Common myeloid progenitor, CD34-positive (primary cell): ENCODE measurements at regions not wholly inside any gene's neighbourhood (a gene's known extent, or its start where the extent isn't known, plus 50 kb on each side); places are given as distances from the start of the nearest gene placed in this dataset.

Experiments
- CTCF ChIA-PET: fragments of 350-600 bp; sonication (Branson Sonifier 250); formaldehyde crosslinking; loops from one replicate; lab custom pipeline; 2021; ENCODE audit warnings: antibody characterized with exemption; lab: Charles Lee
- POLR2A ChIA-PET: fragments of 350-600 bp; sonication (Branson Sonifier 250); formaldehyde crosslinking; loops from one replicate; lab custom pipeline; 2021; ENCODE audit warnings: antibody characterized with exemption; lab: Charles Lee
- DNase-seq, 3 donors: peaks; one replicate each; pipeline versions ENCODE4 v3.0.0 to v3.0.0-alpha.2; 2013
- H3K27ac ChIP-seq, 2 experiments: 1 replicate in 1 of 2; 2 replicates in 1 of 2; pipeline ENCODE4 v1.7.0; 2013; ENCODE audit warnings: inconsistent platforms in 2 of 2, low read length in 2 of 2, mild to moderate bottlenecking in 2 of 2, low read depth in 1 of 2, moderate library complexity in 1 of 2; ENCODE audit not compliant: severe bottlenecking in 2 of 2, insufficient read depth in 1 of 2, poor library complexity in 1 of 2
- H3K27me3 ChIP-seq, 5 experiments: replicated peaks in 2 of 5; 1 replicate in 3 of 5; 2 replicates in 2 of 5; pipeline versions ENCODE4 v1.6.1 to v1.7.0; 2013; ENCODE audit warnings: low read length in 4 of 5, mild to moderate bottlenecking in 2 of 5, moderate library complexity in 2 of 5, inconsistent platforms in 1 of 5; ENCODE audit not compliant: insufficient read depth in 5 of 5, control insufficient read depth in 4 of 5
- H3K36me3 ChIP-seq, 4 experiments: 1 replicate in 2 of 4; 2 replicates in 2 of 4; pipeline versions ENCODE4 v1.6.1 to v1.7.0; 2013; ENCODE audit warnings: low read length in 3 of 4, control low read depth in 1 of 4, mild to moderate bottlenecking in 1 of 4; ENCODE audit not compliant: control insufficient read depth in 4 of 4, insufficient read depth in 4 of 4
- H3K4me1 ChIP-seq, 4 experiments: 1 replicate in 3 of 4; 2 replicates in 1 of 4; pipeline versions ENCODE4 v1.6.1 to v1.7.1; 2013; ENCODE audit warnings: low read length in 3 of 4, mild to moderate bottlenecking in 3 of 4, control low read depth in 1 of 4, inconsistent platforms in 1 of 4, moderate library complexity in 1 of 4; ENCODE audit not compliant: control insufficient read depth in 4 of 4, insufficient read depth in 4 of 4; ENCODE audit errors: control extremely low read depth in 1 of 4
- H3K4me3 ChIP-seq, 7 experiments: 1 replicate in 4 of 7; 2 replicates in 3 of 7; pipeline versions ENCODE4 v1.5.1 to v1.7.0; 2013; ENCODE audit warnings: mild to moderate bottlenecking in 7 of 7, low read length in 6 of 7, moderate library complexity in 6 of 7, inconsistent platforms in 2 of 7, low read depth in 2 of 7, control low read depth in 1 of 7; ENCODE audit not compliant: insufficient read depth in 4 of 7, control insufficient read depth in 1 of 7; ENCODE audit errors: extremely low read depth in 1 of 7
- H3K9me3 ChIP-seq, 5 experiments: 1 replicate in 4 of 5; 2 replicates in 1 of 5; pipeline versions ENCODE4 v1.6.1 to v1.7.1; 2013; ENCODE audit warnings: low read length in 4 of 5, mild to moderate bottlenecking in 2 of 5, inconsistent platforms in 1 of 5, low read depth in 1 of 5, moderate library complexity in 1 of 5; ENCODE audit not compliant: control insufficient read depth in 4 of 5, insufficient read depth in 2 of 5; ENCODE audit errors: control extremely low read depth in 1 of 5
- WGBS: methylation state at CpG from one replicate; pipeline ENCODE4 v1.1.5; 2013; ENCODE audit not compliant: insufficient coverage; 5-methylcytosine and 5-hydroxymethylcytosine counted together

GRCh38 chr15:94968133-94968532 lies 736.8 kb downstream of the MCTP2 start:
- H3K36me3 ChIP-seq = no peaks in the 10 kb centered on the region
- no peaks in the 10 kb centered on the region for H3K4me1 ChIP-seq
- CTCF ChIA-PET = no interaction called here
- POLR2A ChIA-PET = no interaction called here
- peaks cover 0 to 4% (median 0%) of the 10 kb centered on the region in 5 experiments for H3K9me3 ChIP-seq
- H3K27ac ChIP-seq = no peak overlapping the region
- H3K4me3 ChIP-seq = no peak overlapping the region
- no peak for DNase-seq
- WGBS = 95% methylated on average over 4 of the region's 5 CpGs
- no peaks in the 10 kb centered on the region for H3K27me3 ChIP-seq

GRCh38 chr15:94970096-94970495 lies 738.7 kb downstream of the MCTP2 start:
- DNase-seq = no peak
- ChIA-PET CTCF (no interaction called here), POLR2A (no interaction called here)
- H3K36me3 ChIP-seq = no peaks in the 10 kb centered on the region
- no peaks in the 10 kb centered on the region for H3K4me1 ChIP-seq
- no CpG with 5 or more reads among the region's 1 CpG for WGBS
- no peaks in the 10 kb centered on the region for H3K9me3 ChIP-seq
- no peak overlapping the region for H3K27ac ChIP-seq
- no peak overlapping the region for H3K4me3 ChIP-seq
- no peaks in the 10 kb centered on the region for H3K27me3 ChIP-seq

- H3K4me1 ChIP-seq = no peaks in the 10 kb centered on the region
- no peak overlapping the region for H3K4me3 ChIP-seq
- no peaks in the 10 kb centered on the region for H3K27me3 ChIP-seq
- no peaks in the 10 kb centered on the region for H3K9me3 ChIP-seq
- no peak for DNase-seq
- WGBS = 98% methylated on average over 8 of the region's 9 CpGs
- ChIA-PET POLR2A (no interaction called here), CTCF (no interaction called here)
- H3K36me3 ChIP-seq = no peaks in the 10 kb centered on the region
- no peak overlapping the region for H3K27ac ChIP-seq
Measured at GRCh38 chr15:94970802-94971201, 739.4 kb downstream of the MCTP2 start.

- CTCF ChIA-PET = no interaction called here
- Histone ChIP-seq H3K4me3 (no peak overlapping the region), H3K36me3 (no peaks in the 10 kb centered on the region), H3K27ac (no peak overlapping the region), H3K4me1 (no peaks in the 10 kb centered on the region), H3K27me3 (no peaks in the 10 kb centered on the region), H3K9me3 (no peaks in the 10 kb centered on the region)
- POLR2A ChIA-PET = no interaction called here
- DNase-seq = no peak
- 100% methylated on average over 1 of the region's 2 CpGs for WGBS
Measured at GRCh38 chr15:94972314-94972713, 741.0 kb downstream of the MCTP2 start.

- no peak overlapping the region for H3K27ac ChIP-seq
Measured at GRCh38 chr15:94987085-94987484, 755.7 kb downstream of the MCTP2 start.

GRCh38 chr15:94991718-94992117 lies 760.4 kb downstream of the MCTP2 start:
- 100% methylated on average over 2 of the region's 8 CpGs for WGBS
- no peak overlapping the region for H3K4me3 ChIP-seq
- CTCF ChIA-PET = no interaction called here

More at GRCh38 chr15:94987085-94987484, 755.7 kb downstream of the MCTP2 start:
- Histone ChIP-seq H3K9me3 (peaks cover 0 to 2% (median 0%) of the 10 kb centered on the region in 5 experiments), H3K36me3 (no peaks in the 10 kb centered on the region), H3K27me3 (no peaks in the 10 kb centered on the region), H3K4me3 (no peak overlapping the region), H3K4me1 (no peaks in the 10 kb centered on the region)
- CTCF ChIA-PET = no interaction called here
- no peak for DNase-seq
- WGBS = no CpG with 5 or more reads among the region's 1 CpG
- POLR2A ChIA-PET = no interaction called here

GRCh38 chr15:95009635-95010034 lies 778.3 kb downstream of the MCTP2 start:
- POLR2A ChIA-PET = no interaction called here

More at GRCh38 chr15:94991718-94992117, 760.4 kb downstream of the MCTP2 start:
- no peaks in the 10 kb centered on the region for H3K27me3 ChIP-seq
- no peak for DNase-seq
- H3K27ac ChIP-seq = no peak overlapping the region
- no peaks in the 10 kb centered on the region for H3K36me3 ChIP-seq
- POLR2A ChIA-PET = no interaction called here
- H3K9me3 ChIP-seq = peaks cover 0 to 2% (median 0%) of the 10 kb centered on the region in 5 experiments
- H3K4me1 ChIP-seq = no peaks in the 10 kb centered on the region

More at GRCh38 chr15:95009635-95010034, 778.3 kb downstream of the MCTP2 start:
- no peak overlapping the region for H3K4me3 ChIP-seq
- CTCF ChIA-PET = interaction anchor here (0.8 to 2.0 kb wide), 2 partner anchors 16 to 23 kb away, joined by 3 to 5 read pairs; no protein-coding TSS in a partner anchor
- no peak overlapping the region for H3K27ac ChIP-seq
- DNase-seq = no peak
- 100% methylated on average over 1 of the region's 1 CpG for WGBS
- H3K27me3 ChIP-seq = peaks cover 0 to 7% (median 4%) of the 10 kb centered on the region in 5 experiments
- no peaks in the 10 kb centered on the region for H3K36me3 ChIP-seq
- H3K9me3 ChIP-seq = no peaks in the 10 kb centered on the region
- H3K4me1 ChIP-seq = no peaks in the 10 kb centered on the region
